ENCODE measurements at regions not wholly inside any gene's neighbourhood (a gene's known extent, or its start where the extent isn't known, plus 50 kb on each side); places are given as distances from the start of the nearest gene placed in this dataset.

DNA sequence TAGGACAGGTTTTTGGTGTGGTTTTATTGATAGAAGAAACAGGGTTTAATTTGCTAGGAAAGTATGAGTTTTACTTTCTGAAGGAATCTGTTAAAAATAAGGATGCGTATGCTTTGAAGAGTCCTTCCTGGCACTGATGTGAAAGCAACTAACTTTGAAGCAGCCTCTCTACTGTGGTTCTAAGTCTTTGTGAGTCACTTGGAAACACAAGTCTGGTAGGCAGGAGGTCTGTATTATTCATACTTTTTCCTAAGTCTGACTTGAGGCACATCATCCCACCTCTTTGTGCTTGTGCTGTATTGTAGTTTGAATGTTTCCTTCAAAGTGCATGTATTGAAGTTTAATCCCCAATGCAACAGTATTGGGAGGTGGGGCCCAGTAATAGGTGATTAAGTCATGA, 129.0 kb downstream of the TAF11L14 start:
- DNase-seq = no peak

DNA sequence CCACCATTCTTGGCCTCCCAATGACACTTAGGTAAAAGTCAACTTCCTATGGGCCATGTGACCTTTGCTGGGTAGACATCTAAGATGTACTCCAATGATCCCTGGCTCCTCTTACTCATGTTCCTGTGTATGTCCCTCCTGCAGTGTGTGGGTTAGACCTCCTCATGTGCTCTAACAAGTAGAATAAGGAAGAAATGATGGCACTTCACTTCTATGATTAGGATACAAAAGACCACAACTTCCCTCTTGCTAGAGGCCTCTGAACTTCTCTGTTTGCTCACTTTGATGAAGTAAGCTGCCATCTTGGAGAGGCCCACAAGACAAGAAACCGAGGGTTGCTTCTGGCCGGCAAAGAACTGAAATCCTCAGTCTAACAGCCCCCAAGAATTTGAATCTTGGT, 131.8 kb downstream of the TAF11L14 start:
- no peak for DNase-seq

DNA sequence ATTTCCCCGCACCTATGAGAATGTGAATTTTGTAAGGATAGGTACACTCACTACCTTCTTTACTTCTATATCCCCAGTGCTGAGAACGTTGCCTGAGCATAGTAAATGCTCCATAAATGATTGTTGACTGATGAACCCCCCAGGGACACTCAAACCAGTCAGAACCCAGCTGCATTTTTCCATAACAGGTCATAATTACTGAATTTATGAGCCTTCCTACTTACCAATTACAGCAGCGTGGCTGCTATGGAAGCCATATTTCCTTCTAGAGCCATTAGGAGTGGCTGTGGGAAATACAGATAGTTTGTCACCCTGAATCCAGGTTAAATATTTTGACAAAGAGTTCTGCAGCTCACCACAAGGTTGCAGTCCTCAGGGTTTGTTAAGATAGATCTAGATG, 135.0 kb downstream of the TAF11L14 start:
- DNase-seq = no peak

DNA sequence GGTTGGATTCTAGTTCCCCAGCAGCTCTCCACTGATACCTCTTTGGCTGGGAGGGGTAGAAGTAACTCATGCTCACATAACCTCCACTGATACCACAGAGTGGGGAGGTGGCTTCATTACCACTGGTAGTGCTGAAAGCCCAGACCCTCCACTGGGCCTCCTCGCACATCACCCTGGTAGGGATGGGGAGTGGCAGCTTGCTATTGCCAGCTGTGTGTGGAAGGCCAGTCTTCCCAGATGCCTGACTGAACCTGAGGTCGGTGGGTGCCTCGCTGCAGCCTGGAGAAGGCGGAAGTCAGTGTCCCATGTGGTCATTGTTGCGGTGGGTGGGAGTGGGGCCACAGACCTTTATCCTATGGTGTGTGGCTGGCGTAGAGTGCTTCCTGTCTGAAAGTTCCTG, 138.0 kb downstream of the TAF11L14 start:
- no peak for DNase-seq

DNA sequence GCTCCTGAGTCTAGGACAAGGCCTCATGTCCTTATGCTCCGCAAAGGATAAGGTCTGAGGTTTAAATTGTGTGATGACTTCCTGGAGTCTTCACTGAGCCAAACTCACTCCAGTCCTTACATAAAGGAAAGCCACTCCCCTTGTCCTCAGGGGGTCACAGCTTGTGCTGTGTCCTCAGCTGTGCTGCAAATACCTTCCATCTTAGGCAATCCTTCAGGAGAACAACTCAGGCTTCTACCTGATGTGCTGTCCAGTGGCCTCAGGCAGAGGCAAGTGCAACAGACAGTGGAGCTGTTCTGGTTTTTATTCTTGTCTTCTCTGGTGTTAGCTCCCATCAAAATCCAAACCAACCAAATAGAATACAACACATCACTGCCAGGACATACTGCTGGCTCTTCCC, 151.5 kb downstream of the TAF11L14 start:
- no peak for DNase-seq

DNA sequence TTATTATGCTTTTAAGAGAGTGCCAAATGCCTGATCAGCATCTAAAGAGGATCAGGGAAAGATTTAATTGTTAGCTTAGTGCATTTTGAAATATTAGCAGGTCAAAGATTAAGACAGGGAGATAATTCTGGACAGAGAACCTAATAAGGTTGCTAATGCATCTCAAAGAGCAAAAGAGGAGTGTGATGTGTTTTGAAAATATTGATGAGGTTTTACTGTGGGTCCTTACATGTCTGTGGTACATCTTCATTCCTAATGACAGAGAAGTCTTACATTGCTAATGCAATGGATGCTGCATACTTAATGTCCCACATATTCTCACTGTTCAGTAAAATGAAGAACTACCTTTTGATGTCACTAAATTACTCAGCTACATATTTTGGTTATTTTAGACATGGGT, 154.1 kb downstream of the TAF11L14 start:
- no peak for DNase-seq

DNA sequence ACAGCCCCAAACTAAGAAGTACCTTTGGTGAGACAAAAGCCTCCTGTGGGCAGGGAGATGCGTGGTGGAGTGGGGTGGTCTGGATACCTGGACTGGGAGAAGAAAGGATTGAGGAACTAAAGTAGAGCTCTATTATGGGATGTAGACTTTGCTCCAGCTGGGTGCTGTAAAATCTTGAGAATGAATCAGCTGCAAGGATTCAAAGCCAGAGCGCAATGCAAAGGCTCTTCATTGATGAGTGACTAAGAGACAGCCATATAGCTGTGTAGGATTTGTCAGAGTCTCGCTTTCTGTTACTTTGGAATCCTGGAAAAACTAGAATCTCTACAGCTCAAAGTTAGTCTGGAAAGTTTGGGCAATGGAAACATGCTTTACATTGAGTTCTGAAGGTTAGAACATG, 159.9 kb downstream of the TAF11L14 start:
- DNase-seq = no peak

DNA sequence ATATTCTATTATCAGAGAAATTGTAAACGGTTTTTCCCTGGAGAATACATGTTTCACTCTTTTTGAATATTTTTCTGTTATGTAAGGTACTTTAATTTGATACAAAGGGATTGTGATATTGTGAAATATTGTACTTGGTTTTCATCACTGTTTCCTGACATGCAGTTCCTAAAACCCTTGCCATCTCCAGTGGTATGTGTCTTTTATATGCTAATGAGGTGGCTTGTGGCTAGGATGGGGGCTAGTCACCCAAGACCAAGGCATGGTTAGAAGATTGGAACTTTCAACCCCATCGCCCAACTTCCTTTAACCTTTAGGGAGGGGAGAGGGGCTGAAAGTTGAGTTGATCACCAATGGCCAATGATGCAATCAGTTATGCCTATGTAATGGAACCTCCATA, 160.6 kb downstream of the TAF11L14 start:
- no peak for DNase-seq

DNA sequence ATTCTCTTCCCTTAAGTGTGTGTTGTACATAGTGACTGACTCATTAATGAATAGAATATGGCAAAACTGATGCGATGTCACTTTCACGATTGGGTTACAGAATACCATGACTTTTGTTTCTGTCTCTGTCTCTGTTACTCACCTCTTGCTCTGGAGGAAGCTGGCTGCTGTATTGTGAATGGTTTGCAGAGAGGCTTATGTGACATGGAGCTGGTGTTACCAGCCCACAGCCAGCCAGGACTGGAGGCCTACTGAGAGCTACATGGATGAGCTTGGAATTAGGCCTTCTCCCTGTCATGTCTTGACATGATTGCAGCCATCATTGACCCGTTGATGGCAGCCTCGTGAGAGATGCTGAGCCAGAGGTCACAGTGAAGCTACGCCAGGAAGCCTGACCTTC, 161.9 kb downstream of the TAF11L14 start:
- DNase-seq = no peak

DNA sequence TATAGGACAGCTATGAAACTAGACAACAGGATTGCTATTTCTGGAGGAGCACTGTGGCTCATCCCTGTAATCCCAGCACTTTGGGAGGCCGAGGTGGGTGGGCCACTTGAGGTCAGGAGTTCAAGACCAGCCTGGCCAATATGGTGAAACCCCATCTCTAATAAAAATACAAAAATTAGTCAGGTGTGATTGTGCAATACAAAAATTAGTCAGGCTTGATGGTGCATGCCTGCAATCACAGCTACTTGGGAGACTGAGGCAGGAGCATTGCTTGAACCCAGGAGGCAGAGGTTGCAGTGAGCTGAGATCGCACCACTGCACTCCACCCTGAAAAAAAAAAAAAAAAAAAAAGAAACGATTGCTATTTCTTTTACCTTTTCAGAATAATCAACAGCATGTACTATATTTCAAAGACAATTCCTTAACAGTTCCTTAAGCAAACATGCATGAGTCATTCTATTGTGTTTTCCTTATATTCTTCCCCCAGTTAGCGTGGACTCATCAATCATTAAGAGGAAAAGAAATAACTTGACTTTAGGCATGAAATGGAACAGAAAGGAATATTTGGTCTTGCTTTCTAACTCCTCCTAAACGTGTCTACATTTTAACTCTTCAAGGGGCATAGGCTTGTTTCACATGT, 162.6 kb downstream of the TAF11L14 start:
- no peak for DNase-seq

DNA sequence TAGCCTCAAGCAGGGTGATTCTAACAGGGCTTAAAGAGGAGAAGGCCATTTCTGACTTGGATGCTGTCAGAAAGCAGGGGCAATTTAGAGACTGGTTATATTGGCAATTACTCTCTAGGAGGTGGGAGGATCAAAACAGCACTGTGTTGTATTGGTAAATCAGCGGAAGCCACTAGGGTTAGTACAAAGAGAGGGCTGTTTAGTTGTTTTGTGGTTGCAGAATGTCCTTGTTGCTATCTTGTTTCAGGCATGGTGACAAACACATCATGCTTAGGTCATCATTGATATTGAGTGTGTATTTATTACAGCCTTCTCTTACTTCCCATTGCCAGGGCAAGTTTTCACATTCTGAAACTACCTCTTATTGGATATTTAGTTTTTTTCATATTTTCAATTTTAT, 165.3 kb downstream of the TAF11L14 start:
- DNase-seq = no peak

DNA sequence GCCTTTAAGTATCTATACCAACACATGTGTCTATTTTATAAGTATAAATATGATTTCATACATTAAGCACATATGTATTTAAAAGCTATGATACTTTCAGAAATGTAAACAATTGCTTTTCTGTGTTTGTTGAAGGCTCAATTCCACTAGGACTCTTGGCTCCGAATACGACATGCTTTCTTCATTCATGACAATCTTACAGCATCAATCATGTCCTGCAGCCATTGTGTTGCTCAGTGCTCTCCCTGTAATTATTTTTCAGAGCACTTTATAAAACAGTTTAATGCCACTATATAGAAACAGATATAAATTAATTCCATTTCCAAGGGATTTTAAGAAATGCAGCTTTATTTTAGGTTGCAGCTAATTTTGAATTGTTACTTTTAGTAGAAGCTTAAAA, 167.3 kb downstream of the TAF11L14 start:
- DNase-seq = no peak

DNA sequence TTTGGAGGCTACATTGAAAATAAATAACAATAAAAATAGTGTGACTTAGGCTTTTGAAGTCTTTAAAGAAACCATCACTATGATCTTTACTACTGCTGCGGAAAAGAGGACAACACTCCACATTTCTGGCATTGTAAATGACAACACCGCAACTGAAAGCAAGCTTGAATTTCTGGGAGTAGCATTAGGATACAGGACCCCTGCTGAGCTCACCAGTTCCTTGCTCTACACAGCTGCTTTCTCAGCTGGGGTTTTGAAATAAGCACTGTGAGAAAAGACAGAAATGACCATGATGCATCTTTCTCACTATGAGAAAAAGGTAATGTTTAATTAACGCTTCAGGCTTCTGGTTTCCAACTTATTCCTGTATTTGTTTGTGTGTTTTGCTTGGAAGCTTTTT, 168.0 kb downstream of the TAF11L14 start:
- no peak for DNase-seq

DNA sequence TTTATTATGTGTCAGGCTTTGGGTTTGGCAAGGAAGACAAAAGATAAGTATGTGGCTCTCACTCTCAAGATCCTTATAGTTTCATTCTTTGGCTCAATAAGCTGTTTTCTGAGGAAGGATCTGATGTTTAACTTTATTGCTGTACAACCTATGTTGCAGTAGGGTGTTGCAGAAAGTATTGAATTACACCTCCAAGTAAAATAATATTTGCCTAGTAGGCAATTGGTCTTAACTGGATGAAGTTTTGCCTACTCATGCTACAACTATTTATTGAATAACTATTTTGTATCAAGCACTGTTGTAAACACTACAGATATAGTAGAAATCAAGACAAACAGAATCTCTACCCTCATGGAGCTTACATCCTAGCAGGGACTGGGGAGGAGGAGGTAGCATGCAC, 169.7 kb downstream of the TAF11L14 start:
- DNase-seq = no peak

DNA sequence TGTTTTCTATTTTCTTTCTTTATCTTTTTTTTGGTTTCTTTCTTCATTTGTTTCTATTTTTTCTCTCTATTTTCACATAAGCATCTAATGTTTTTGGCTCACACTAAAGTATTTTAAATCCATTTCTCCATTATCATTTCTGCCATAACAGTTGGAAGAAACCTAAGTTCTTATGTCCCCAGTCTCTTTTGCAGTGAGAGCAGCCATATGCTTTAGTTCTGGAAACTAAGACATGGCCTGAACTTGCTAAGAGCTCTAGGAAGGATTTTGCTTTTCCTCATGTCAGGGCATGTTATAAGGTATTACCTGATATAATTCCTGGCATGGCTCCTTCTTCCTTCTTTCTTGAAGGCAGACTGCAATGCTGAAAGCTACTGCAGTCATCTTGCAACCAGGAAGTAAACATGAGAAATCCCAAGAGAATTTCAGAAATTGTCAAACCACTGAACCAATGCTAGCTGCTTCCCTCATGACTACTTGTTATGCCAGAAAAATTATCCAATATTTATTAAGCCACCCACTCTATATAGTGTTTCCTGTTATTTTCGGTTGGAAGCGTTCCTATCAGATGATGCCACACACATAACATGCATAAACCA, 171.1 kb downstream of the TAF11L14 start:
- DNase-seq = no peak

DNA sequence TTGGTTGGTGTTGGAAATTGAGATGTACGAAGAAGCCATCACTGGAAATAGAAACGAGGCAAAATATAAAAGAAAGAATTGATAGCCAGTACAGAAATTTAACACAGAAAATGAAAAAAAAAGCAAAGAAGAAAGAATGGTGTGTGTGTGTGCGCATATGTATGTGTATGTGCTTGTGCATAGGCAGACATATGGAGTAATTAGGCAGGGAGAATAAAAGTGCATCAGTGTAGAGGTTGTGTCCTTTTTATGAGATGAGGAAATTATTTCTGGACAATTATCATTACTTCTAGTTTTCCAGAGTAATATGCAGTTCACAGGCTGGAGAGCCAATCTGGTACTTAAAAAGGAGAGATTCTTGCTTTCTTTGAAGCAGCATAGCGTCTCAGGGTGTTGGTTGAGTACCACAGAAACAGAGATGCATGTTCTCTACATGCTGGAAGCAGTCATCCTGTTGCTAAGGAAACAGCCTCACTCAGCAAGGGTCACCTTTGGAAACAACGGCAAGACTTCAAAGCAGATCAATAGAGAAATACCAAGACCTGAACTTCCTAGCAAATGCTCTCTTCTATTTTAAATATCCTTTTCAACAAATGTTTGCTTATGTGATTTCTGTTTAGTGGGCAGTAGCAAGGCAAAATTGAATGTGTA, 172.7 kb downstream of the TAF11L14 start:
- no peak for DNase-seq

DNA sequence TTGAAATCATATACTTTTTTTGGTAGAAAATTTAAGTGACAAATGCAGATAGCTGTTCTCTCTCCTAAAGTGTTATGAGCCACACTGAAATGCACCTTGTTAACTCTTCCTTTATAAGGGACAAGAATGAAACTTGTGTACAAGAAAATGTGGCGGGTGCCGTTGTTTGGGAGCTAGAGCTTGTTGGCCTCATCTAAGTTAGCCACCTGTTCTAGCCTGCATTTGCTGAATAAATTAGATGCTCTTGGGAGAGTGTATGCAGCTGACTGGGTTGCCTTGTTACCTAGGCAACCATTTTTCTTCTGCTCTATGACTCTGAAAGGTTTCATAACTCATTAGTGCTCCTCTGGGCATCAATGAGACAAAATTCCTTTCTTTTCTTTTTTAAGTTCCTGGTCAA, 174.3 kb downstream of the TAF11L14 start:
- no peak for DNase-seq

DNA sequence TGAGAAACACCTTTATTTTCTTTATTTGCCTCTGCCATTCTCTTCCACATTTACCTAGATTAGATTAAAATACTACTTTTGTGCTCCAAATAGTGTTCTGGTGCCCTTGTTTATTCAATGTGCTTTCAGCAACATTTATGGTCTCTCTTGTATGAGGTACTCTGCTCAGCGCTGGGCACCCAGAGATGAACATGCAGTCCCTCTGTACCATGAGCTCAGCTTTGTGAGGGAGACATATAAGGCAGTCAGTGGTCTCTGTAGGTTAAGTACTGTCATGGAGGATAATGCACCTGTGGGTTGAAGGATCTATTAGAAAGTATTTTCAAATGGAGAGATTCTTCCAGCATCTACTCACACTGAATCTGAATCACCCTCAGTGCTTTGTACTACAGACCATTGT, 176.5 kb downstream of the TAF11L14 start:
- no peak for DNase-seq

DNA sequence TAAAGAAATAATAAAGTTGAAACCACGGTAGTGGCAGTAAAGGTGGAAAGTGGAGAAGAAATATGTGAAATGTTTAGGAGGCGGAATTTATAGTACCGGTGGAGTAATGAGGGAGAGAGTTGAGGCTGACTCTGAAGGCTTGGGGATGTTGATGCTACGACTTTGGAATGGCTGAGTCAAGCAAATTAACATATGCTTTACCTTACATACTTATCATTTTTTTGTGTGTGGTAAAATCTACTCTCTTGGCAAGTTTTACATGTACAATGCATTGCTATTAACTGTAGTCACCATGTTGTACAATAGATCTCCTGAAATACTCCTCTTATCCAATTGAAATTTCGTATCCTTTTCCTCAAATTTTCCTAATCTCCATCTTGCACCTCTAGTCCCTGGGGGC, 179.0 kb downstream of the TAF11L14 start:
- no peak for DNase-seq

DNA sequence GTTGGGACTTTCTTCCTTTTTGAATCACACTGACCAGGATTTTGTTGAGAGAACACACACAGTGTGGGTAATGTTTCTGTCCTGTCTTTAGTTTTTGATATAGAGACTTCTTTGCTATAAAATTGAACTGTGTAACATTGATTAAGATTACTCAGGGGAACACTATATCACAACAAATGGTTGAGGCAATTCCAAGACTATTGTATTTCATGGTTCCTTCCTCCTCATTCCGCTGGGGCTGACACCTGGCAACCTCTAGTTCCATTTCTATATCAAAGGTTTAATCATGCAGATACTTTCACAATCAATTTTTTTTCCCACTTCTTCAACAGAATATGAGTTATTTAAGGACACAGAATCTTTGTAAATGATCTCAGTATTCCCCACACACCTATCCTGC, 182.2 kb downstream of the TAF11L14 start:
- no peak for DNase-seq

DNA sequence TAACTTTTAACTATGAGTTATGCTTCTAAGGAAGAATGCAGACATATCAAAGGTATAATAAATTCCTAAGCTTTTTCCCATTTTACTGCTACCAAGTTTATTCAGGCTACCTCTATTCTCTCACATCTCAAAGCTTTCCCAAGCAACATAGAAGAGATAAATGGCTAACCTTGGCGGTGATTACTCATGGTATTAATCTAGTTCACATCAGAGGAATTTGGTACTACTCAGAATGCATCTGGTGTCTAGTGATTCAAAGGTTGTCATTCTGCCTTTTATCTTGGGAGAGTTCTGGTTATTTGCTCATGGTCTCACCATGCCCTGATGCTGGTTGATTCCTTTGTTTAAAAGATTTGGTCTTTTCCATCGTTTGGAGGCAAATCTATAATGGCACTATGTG, 182.7 kb downstream of the TAF11L14 start:
- no peak for DNase-seq

DNA sequence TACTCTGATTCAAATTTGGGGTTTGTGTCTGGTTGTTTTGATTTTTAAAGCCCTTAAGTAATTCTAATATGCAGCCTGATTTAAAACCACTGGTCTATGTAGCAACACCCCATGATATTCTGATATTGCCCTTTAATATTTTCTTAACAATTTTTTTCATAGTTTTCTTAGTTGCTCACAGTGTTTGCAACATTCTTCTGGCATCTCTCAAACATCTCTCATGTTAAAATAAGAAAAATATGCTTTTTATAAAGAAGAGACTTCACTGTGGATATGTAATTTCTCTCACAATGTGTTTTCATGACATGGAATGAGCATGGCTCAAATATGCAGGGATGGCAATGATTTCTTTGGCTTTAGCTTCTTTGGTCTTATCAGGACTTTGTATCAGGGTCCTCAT, 183.7 kb downstream of the TAF11L14 start:
- no peak for DNase-seq

DNA sequence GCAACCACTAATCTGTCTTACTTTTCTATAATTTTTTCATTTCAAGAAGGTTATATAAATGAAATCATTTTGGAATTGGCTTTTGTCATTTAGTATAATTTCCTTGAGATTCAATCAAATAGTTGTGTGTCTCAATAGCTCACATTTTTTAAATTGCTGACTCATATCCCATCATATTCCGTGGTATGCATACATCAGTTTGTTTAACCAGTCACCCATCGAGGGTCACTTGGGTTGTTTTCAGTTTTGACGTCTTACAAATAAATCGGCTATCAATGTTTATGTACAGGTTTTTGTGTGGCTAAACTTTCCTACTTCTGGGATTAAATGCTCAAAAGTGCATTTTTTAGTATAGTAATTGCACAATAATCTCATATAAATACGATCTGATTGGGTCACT, 185.5 kb downstream of the TAF11L14 start:
- DNase-seq = no peak

DNA sequence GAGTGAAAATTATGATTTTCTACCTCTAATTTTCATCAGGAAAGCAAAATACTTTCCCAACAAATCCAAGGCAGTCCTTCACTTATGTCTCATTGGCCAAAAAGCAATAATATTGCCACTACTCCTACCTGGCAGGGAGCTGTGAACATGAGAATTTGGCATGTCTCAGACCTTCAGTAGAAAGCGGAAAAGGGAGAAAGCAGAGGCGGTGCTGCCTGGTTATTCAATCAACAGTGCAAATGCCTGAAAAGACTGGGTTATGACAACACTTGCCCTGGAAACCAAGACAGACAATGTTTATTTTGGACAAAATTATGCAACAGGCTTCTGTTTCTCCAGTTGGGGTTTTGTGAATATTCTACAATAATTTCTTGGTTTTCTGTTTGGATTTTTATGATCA, 194.4 kb downstream of the TAF11L14 start:
- no peak for DNase-seq

DNA sequence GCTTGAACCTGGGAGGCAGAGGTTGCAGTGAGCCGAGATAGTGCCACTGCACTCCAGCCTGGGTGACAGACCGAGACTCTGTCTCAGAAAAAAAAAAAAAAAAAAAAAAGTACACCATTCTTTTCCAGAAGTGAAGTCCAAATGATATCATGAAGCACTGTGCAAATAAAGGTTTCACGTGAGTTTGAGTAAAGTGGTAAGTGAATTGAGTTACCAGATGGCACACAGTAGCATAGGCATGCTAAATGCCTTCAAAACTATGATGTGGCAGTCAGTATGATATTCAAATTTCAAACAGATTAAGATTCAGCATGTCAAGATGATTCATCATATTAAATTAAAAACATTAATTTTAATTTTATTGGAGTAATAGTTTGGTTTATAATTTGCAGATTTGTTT, 195.2 kb downstream of the TAF11L14 start:
- no peak for DNase-seq
